AG09319 (cell line): ENCODE measurements at regions not wholly inside any gene's neighbourhood (a gene's known extent, or its start where the extent isn't known, plus 50 kb on each side); places are given as distances from the start of the nearest gene placed in this dataset.

ENCODE experiments used
- DNase-seq: peaks from one replicate; pipeline ENCODE4 v3.0.0-alpha.2; 2010; ENCODE audit warnings: low read depth; ENCODE audit errors: extremely low read depth
- CTCF ChIP-seq: IDR thresholded peaks from 2 replicates; pipeline ENCODE4 v1.5.1; 2011; ENCODE audit warnings: low read depth, mild to moderate bottlenecking, inconsistent platforms, low read length, moderate library complexity

GRCh38 chr14:98647754-98648153, 624.2 kb downstream of the BCL11B start:
- DNase-seq = no peak
- TF ChIP-seq CTCF = no peak

GRCh38 chr14:98651037-98651436, 621.0 kb downstream of the BCL11B start:
- no peak for DNase-seq
- TF ChIP-seq CTCF = no peak

- TF ChIP-seq CTCF = no peak
- DNase-seq = no peak
These were observed 607.0 kb downstream of the BCL11B start for GRCh38 chr14:98665007-98665406.

- TF ChIP-seq CTCF = no peak
- no peak for DNase-seq
These were observed 605.5 kb downstream of the BCL11B start for GRCh38 chr14:98666545-98666944.

- no peak for TF ChIP-seq CTCF
- DNase-seq = no peak
These were observed 590.0 kb downstream of the BCL11B start for GRCh38 chr14:98682033-98682432.

- no peak for DNase-seq
- TF ChIP-seq CTCF = no peak
These were observed 589.3 kb downstream of the BCL11B start for GRCh38 chr14:98682726-98683125.

DNA sequence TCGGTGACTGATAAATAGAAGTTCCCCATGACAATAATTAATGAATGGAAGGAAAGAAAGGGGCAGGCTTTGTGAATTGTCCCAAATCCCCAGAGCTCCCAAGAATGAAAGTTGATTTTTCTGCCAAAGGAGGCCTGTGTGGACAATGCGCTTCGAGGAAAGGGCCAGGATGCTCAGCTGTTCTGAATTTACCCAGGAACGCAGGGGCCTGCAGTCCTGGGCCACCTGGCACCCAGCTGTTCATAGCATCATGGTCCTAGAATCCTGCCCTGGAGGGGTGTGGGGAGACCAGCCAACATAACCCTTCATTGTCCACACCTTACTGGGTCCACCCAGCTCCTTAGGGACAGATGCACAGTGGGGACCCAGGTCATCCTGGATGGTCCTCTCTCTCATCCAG, 587.5 kb downstream of the BCL11B start:
- no peak for TF ChIP-seq CTCF
- DNase-seq = no peak
